ENCODE measurements at regions not wholly inside any gene's neighbourhood (a gene's known extent, or its start where the extent isn't known, plus 50 kb on each side); places are given as distances from the start of the nearest gene placed in this dataset.

DNA sequence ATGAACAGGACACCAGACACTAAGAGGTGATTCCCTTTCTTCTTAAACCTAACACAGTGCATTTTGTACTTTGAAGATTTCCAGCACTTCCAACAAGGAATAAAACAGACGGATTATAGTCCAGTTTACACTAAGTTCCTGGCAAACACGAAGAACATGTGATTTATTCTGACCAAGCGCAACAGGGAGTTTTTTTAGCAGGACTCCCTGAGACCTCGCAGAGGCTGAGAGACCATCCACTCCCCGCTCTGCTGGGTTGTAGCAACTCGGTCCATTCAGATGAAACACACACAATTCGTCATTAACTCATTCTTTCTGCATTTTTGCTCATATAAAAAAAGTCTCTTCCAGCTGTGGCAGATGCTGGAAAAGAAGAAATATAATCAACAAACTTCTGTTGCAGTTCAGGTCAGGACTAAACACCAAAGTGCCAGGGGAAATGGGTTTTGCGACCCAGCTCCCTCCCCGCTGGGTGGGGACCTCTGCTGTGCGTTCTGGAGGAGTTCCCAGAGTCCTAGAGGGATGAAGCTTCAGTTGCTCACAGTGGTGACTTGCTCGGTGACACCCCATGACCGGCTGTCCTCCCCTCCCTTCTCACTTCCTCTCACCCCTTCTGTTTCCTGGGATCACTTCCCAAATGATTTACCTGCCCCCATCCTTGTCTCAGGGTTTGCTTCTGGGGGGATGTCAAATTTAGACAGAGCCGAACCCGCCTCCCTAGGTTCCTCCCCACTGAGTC is 52.5 kb downstream of the KCNF1 start:
- no peak for ATAC-seq

DNA sequence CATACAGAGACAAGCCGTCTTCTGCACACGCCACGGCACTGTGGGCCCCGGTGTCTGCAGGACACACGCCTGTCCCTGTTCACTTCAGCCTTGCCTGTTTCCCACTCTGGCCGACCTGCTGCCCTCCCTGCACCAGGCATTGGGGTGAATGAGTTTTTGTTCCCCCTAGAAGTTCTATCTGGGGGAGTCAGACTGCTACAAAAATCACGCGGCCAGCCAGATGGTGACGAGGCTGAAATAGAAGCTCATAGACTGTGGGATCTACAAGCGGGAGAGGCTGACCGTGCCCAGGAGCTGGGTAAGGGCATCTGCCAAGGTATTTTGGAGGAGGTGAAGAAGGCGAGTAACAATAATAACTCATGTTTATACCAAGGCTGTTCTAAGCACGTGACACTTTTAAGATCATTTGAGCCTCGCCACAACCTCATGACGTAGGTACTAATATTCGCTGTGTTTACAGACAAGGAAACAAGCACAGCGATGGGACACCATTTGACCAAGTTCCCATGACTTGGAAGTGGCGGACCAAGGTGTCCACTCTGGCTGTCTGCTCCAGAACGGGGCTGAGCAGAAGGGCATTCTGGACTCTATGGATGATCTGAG is 53.6 kb downstream of the KCNF1 start:
- ATAC-seq, result no peak

DNA sequence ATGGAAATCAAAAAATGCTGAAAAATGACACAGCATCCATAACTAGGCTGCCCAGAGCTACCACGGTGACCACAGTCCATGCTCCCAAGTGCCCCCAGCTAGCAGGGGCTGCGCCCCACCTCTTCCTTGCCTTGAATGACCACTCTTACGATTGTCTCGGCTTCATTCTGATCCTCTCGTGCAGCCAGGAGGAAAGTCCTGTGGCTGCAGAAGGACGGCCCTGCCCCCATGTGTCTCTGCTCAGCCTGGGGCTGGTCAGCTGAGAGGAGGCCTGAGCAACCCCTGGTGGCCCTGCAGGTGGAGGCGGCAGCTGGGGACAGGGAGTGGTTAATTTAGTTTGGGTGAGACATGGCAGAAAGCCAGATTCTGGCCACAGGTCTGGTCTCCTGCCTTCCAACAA is 54.3 kb downstream of the KCNF1 start:
- no peak for ATAC-seq

DNA sequence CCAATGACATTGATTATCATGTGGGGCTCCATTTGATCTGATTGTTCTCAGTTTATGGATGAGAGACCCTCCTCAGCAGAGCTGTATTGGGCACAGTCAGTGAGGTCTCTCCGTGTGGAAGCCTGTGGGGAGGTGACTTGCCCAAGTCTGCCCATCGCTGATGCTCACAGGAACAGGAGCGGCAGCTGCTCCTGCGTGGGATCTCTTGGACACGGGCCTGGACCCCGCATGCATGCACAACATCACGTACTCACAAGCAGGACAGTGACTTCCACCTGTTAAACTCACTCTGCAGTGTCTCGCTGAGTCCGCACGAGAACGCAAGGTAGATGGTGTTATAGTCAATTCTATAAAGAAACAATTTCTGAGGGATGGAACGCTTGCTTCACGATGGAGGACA is 55.0 kb downstream of the KCNF1 start:
- no peak for ATAC-seq

DNA sequence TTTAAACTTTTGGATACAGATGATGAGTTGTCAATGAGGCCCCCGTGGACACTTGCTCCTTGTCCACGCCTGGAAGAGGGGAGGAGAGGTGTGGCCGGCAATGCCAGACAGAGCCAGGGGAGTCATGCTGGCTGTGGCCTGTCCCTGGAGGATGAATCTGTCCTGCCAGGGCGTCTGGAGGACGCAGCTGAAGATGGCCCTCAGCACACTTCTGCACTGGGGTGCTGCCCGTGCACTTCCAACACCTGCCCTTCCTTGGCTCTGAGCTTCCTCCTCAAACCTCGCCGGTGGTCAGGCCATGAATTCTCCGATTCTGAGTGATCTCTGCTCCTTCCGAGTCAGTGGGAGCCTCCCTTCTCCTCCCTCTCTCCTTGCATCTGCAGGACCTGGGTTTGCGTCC is 56.4 kb downstream of the KCNF1 start:
- ATAC-seq, result no peak

DNA sequence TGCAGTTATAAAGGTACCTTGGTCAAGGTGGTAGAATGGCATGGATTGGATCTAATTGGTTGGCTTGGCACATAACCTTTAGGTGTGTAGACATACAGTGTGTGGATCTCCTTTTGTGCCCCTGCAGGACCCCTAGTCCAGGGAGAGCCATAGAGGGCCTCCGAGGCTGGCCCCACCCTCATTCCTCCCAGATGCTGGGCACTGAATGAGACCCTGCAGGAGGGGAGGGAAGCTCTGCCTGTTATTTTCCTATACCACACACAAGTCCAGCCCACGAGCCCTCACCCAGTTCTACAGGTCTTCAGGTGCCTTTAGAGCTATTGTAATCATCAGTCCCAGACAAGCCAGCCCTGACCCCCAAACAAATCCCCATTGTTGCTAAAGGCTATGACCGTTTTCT is 58.9 kb downstream of the KCNF1 start:
- no peak for ATAC-seq

DNA sequence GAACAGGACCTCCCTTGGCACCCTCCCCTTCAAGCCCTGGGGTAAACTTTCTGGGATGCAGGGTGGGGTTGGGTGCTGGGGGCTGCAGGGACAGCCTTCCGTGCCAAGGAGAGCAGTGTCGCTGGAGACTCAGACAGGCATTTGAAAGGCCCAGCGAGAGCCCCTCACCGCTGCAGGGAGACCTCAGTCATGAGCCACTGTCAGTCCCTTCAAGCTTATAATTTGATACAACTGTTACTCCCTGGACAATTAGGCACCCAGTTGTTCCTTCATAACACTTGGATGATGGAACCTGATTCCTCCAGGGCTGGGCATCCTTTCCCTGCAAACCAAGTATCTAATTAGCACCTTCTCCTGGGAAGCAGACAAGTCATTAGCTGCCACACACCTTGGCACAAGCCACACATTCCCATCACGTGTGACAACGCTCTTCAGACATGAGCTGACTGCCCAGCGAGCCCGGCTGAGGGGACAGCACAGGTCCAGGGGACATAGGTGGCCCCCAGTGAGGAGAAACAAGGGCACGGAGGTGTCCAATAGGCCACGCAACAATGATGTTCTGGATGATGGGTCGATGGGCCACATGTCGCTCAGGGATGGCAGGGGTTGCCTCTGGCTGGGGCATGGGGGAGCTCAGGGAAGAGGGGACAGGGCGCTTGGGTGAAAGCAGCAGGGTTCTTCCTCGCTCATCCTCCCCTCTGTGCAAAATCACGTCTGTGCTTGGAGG is 59.6 kb downstream of the KCNF1 start:
- ATAC-seq, result no peak

DNA sequence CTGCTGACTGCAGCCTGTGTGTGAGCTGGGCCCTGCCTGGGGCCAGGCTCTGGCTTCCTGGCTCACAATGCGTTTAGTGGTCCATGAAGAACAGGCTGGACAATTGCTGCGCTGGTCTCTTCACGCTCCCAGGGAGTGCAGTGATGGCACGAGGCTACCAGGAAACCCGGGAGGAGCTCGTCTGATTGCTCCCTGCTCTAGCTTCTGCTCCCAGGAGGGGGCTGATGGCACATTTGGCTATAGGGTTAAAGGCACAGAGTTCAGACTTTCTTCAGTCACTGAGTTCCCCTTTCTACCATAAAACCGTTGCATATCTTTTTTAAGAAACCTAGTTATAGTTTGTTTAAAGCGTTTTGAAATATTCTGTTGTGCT is 60.1 kb downstream of the KCNF1 start:
- ATAC-seq, result no peak

DNA sequence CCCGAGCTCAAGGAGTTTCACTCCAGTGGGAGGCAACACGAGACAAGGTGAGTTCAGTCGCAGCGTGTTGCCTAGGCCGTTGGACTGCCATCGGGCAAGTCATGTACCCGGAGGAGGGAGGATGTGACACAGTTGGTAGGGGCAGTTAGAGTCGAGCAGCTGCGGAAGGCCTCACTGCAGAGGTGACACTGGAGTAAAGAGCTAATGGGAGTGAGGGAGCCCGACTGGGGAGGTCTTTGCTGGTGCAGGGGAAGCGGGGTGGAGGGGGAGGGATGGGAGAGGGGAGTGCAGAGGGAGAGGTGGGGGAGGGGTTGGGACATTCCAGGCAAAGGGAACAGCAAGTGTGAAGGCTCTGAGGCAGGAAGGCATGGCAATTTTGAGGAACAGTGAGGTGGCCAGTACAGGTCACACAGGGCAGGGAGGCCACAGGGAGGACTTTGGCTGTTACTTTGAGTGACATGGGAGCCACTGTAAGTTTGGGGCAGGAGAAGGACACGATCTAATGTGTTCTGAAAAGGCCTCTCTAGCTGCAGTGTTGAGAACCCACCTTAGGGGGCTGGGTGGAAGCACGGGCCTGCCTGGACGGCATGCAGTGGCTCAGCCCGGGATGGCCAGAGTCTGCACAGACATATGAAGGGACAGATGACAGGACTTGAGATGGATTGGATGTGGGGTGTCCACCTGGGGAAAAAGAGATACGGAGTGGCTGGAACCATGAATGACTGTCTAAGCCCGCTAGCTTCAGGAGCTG is 61.1 kb downstream of the KCNF1 start:
- no peak for ATAC-seq

DNA sequence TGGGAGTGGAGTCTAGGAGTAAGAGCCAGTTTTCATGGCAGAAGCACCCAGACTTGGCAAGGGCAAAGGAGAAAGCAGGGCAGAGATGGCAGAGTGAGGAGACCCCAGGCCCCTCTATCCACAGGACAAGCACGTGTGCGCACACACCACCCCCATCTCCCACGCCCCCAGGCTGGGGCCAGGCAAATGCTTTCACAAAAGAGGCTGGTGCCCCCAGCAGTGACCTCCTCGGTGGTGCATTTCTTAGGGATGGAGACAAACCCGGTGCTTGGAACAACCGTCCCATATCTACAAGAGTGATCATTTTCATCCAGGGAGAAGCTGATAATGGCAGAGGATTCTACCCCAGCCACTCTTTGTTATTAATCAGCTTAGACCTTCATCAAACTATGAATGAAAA is 62.0 kb downstream of the KCNF1 start:
- ATAC-seq, result no peak

DNA sequence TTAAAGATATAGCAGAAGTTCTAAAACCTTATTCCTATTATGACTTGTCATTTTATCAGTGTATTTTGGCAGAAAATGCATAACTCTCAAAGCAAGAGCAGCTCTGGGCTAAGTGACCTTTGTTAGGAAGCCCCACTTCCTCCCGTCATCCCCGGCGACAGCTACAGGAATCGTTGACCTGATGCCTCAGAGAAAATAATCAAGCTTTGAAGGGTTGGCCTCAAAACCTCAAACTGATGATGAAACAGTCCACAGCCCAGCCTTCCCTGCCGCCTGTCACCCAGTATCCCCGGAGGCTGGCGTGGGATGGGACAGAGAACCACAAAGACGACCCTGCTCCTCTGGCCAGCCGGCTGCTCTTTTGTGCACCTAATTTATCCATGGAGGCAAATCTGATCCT is 65.3 kb downstream of the KCNF1 start:
- ATAC-seq, result no peak

DNA sequence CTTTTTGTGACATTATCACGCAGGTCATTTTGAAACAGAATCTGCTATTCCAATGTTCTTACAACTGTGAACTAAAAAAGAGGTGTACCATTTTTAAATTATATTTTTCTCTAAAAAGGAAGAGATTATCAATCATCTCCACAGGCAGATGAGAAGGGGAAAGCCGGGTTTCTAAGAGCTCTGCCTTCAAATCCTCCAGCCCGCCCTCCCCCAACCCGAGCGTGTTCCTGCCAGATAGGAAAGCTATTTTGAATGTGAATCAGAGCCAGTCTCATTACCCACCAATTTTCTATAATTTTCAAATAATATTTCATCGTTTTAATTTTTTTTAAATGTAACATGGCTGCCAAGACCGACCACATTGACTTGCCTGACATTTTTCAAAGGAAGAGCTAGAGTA is 65.9 kb downstream of the KCNF1 start:
- no peak for ATAC-seq

DNA sequence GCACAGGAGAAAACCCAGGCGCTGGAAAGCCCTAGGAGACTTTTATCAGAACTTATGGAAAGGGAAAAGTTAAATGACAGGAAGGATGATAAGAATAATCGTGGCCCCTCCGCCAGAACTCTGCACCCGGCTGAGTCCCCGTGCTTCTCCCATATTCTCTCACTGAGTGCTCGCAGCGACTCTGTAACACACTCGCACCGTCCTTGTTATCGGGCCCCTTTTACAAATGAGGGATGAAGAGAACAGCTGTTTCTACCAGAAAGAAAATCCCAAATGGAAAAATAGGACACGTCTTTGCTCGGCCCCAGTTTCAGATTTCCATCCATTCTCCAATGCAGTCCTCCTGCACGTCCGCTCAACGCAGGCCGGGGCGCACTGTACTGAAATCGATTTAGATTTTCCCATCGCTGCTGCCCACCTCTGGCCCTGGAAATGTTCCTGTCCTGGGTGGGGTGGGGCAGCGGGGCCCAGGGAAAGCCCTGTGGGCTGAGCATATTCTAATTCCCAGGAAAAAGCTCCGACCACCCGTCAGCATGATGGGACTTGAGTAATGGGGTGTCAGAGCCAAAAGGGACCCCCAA is 66.4 kb downstream of the KCNF1 start:
- ATAC-seq, result no peak

DNA sequence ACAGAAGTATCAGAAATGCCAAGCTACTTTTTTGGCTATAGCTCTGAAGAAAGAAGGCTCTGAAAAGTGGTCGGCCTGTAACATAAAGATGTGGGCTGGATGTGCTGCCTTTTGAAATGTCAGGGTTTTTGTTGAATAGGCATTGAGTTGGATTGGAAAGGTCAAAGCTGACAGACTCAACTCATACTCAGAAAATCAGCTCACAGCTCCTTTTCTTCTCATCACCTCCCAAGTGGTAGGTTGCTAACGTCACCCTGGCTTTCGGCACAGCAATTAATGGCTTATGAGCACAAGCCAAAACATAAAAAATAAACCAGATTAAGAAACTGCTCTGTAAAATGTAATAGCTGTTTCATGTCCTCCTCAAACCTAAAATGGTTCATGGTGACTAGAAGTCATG is 68.3 kb downstream of the KCNF1 start:
- ATAC-seq, result no peak

DNA sequence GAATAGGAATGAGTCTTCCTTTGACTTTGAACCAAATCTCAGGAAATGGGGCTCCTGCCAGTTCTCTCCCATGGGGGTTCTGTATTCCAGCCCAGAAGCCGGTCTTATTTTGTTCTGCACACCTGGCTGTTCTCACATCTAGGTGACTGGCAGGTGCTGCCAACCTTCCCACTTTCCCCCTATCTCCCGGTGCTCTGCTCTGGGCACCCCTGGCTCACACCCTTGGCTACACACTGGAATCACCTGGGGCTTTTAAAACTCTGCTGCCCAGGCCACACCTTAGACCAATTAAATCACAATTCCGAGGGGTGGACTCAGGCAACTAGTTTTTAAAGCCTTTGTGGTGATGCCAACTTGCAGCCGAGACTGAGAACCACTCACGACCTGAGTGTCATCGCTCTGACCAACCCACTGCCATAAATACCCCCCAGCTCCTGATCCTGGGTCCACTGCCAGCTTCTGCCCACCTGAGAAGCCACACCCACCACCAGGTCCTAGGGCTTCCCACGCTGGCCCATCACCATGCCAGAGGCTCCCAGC is 69.2 kb downstream of the KCNF1 start:
- no peak for ATAC-seq

DNA sequence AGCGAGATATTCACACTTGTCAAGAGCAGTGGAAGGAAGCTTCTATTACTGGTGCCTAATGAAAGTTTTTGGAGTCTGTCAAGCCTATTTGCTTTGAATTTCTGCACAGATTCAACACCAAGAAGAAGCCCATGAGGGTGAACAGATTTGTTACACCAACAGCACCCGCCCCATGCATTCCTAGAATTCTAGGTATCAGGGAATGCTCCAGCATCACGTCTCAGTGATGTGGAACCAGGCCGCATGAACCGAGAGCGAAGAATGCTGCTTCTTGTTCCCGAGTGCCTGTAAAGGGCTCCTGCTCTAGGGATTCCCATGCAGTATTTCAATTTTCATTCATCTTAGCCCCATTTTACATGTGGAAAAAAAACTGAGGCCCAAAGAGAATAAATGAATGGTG is 69.7 kb downstream of the KCNF1 start:
- no peak for ATAC-seq

DNA sequence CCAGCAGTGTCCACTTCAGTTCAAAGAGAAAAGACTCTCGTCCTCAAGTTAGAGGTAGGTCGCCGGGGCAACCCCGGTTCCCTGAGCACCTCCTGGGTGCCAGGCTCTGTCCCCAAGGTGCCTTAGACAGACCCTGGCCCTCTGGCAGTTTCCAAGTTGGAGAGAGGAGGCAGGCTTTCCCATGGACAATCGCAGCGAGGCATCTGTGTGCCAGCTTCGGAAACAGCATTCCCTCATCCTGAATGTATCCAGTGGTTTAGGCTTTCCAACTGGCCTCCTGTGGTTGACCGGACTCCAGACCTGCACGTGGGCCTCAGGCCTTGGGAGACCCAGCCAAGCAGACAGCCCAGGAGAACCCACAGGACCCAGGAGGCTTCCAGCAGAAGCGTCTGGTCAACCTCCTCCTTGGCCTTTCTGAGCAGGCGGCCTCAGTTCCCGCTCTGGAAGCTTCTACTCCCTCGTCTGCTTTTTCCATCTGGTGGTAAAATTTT is 70.3 kb downstream of the KCNF1 start:
- ATAC-seq, result no peak

DNA sequence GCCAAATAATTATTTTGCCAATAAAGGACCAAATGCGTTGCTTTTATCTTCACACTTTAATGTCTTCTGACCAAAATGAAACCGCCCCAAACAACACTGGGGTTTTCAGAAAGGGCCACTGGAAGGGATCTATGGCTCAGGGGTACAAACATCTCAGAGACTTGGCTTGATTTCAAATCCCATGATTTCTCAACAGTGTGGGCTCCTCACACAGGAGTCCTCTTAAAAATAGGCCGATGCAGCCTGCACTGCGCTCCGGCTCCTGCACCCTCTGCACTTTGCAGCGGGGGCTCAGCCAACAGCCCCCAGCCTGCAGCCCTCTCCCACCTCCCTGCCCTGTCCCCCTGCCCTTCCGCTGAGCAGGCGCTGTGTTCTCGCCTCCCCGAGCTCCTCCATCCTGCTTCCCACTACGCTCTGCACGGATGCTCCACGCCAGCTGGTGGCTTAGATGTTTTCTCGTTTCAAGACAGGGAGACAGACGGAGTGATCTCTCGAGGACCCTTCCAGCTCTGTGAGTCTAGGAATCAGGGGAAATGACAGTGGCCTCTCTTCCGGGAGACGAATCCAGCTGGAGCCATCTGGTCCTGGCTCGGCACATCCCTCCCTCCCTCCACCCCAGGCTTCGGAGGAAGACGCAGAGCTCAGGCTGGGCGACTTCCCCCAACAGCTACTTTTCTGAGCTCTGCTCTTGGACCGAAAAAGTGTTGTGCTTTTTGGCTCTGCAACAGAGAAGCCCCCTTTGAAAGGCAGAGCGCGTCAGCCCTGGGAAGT is 71.4 kb downstream of the KCNF1 start:
- no peak for ATAC-seq

DNA sequence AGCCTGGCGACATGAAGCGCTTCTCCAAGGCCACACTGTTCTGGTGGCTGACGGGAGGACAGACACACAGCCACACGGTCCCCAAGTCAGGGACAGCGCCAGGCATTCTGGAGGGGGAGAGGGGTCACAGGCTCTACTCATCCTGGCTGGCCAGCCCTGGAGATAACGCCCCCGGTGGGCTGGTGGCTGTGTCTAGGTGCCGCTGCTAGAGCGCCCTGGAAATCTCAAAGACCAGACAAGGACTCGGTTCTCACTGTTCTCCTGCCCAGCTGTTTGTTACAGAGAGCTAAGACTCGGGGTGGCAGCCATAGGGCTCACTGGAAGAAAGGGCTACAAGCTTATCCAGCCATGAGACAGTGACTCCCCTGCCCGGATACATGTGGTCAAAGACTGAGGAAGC is 72.0 kb downstream of the KCNF1 start:
- ATAC-seq, result no peak

DNA sequence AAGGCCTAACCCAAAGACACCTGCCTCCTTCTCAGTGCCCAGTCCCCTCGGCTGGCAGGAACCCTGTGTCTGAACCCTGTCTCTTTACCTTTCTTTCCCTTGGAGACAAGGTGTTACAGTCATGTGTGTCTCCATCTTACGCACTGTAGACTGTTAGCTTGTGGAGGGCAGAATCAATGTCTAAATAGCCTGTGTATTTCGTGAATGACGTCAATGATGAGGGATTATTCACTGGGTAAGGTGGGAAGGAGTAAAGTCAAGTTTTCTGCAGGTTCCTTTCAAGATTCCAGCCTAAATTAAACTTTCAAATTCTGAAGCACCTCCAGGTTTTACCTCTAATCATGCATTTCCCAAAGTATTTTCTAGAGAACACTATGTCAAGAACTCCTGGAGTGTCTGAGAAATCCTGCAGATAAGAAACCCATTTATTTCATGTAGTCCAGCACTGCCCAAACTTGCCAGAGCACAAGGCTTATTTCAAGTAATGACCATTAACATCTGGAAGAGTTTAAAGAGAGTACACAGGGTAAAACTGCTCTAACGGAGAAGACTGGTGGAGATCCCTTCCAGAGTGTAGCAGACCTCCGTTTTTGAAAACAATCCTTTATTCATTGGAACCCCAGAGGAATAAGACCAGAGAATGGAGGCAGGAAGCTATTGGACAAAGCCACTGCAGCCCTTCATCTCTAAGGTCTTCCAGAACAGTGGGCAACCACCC is 72.8 kb downstream of the KCNF1 start:
- ATAC-seq, result no peak

DNA sequence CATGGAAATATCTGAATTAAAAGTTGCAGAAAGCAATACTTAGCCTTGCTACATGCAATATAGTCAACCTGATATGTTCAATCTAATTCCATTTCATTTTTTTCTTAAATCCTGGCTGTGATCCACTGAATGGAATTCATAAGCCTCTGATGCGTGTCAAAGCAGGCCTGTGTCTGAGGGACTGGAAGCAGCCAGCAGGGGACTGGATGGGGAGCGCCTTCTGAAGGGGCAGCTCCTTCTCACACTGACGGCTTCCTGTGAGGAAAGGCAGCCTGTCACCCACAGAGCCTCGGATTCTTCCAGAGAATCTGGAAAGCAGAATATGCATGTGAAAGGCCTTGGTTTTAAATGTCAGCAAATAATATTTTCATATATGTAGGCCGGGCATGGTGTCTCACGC is 73.5 kb downstream of the KCNF1 start:
- no peak for ATAC-seq
